Sigmoid colon (tissue), 4 donors: ENCODE measurements at regions not wholly inside any gene's neighbourhood (a gene's known extent, or its start where the extent isn't known, plus 50 kb on each side); places are given as distances from the start of the nearest gene placed in this dataset.

Experiments
- POLR2A ChIP-seq, 2 donors: fragments of 450-650 bp; IDR thresholded peaks; one replicate each; pipeline ENCODE4 v1.6.1; 2016; ENCODE audit warnings: antibody characterized with exemption in 2 of 2, mild to moderate bottlenecking in 2 of 2, moderate library complexity in 2 of 2
- POLR2AphosphoS5 ChIP-seq, 4 donors: sonication (generic); formaldehyde crosslinking; IDR thresholded peaks; one replicate each; pipeline ENCODE4 v1.6.1; 2017; ENCODE audit warnings: antibody characterized with exemption in 4 of 4
- TF ChIP-seq, protein P1 (sequence below), 4 experiments: fragments of 450-650 bp in 3 of 4; fragments of 200-600 bp in 1 of 4; IDR thresholded peaks; one replicate each; pipeline ENCODE4 v1.5.1; 2016 to 2019; ENCODE audit warnings: antibody characterized with exemption in 4 of 4, mild to moderate bottlenecking in 3 of 4, moderate library complexity in 2 of 4

DNA sequence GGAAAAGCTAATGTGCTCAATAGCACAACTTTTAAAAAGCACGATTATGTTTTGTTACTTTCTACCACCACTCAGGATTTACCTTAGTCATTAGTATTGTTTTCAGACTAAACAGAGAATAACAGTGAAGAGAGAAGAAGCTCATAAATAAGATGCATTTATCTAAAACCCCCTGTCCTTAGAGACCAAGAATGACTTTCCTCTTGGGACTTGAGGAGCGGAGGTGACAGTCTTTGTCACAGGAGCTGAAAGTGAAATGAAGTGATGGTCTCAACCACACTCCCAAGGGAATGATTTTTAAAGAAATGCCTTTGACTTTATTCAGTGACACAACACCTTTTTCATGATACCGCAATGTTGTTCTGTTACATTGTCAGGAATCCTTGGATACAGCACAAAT lies 190.6 kb upstream of the NBEA start:
- TF ChIP-seq, protein P1, sequence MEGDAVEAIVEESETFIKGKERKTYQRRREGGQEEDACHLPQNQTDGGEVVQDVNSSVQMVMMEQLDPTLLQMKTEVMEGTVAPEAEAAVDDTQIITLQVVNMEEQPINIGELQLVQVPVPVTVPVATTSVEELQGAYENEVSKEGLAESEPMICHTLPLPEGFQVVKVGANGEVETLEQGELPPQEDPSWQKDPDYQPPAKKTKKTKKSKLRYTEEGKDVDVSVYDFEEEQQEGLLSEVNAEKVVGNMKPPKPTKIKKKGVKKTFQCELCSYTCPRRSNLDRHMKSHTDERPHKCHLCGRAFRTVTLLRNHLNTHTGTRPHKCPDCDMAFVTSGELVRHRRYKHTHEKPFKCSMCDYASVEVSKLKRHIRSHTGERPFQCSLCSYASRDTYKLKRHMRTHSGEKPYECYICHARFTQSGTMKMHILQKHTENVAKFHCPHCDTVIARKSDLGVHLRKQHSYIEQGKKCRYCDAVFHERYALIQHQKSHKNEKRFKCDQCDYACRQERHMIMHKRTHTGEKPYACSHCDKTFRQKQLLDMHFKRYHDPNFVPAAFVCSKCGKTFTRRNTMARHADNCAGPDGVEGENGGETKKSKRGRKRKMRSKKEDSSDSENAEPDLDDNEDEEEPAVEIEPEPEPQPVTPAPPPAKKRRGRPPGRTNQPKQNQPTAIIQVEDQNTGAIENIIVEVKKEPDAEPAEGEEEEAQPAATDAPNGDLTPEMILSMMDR (IDR thresholded peaks at IDR 0.05): no peak
- TF ChIP-seq POLR2AphosphoS5 (IDR thresholded peaks at IDR 0.05): no peak
- TF ChIP-seq POLR2A (IDR thresholded peaks at IDR 0.05): no peak
